GM18870 (cell line): ENCODE measurements at regions not wholly inside any gene's neighbourhood (a gene's known extent, or its start where the extent isn't known, plus 50 kb on each side); places are given as distances from the start of the nearest gene placed in this dataset.

Experiments
- ATAC-seq: cut with Tn5 transposase; IDR thresholded peaks from one replicate; pipeline ENCODE4 v1.9.1; 2021; ENCODE audit warnings: moderate library complexity; ENCODE audit not compliant: unreplicated experiment

DNA sequence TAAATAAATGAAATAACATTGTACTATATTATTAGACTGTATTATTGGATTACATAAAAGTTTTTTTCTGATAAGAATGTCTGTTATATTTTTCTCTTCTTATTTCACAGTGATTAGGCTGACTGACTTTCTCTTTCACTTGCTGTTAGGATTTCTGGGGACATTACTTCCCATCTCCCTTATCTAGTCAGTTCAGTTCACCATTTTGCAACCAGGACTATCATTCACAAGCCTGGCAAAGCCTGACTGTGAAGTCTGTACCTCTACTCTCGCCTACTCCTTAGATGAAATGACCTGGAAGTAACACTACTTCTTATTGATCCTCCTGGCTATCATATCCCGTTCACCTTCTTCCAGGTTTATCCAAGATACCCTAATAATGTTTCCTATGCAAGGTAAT, 676.6 kb downstream of the USP25 start:
- no peak for ATAC-seq

- no peak for ATAC-seq
These were observed 677.8 kb downstream of the USP25 start for GRCh38 chr21:16407403-16408240.

DNA sequence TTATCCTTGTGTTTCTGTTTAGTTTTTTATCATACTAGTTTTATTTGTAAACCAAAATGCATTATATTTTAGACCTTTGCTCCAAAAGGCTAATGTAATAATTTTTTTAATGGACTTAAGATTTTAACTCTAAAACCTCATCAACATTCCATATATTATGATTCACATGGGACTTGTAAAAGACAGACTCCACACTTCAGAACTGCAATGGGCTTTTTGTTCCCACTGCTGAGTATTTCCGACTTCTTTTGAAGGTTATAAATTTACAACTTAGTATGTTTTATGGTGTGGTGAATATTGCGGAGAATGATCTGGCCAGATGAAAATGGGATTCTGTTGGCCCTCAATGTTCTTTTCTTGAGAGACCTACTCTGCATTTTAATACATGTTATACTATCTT, 678.5 kb downstream of the USP25 start:
- no peak for ATAC-seq

- no peak for ATAC-seq
These were observed 679.6 kb downstream of the USP25 start for GRCh38 chr21:16409352-16409751.

GRCh38 chr21:16418226-16418625, 688.4 kb downstream of the USP25 start:
- no peak for ATAC-seq

DNA sequence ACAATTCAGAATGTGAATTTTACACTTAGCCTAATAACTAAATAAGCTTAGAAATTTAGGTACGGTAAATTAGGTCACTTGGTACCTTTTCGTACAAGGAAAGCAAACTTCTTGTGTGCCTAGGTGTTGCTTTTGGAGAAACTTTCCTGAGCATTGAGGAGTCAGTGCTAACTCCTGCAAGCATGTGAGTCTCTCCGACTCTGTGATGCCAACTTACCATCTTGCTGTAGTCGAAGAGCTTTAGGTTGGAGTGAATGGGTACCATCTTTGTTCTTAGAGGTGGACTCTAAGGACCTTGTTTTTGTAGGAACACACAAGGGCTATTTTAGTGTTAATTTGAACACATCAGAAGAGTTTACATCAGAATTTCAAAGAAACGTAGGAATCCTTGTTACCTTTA, 688.9 kb downstream of the USP25 start:
- ATAC-seq: no peak

DNA sequence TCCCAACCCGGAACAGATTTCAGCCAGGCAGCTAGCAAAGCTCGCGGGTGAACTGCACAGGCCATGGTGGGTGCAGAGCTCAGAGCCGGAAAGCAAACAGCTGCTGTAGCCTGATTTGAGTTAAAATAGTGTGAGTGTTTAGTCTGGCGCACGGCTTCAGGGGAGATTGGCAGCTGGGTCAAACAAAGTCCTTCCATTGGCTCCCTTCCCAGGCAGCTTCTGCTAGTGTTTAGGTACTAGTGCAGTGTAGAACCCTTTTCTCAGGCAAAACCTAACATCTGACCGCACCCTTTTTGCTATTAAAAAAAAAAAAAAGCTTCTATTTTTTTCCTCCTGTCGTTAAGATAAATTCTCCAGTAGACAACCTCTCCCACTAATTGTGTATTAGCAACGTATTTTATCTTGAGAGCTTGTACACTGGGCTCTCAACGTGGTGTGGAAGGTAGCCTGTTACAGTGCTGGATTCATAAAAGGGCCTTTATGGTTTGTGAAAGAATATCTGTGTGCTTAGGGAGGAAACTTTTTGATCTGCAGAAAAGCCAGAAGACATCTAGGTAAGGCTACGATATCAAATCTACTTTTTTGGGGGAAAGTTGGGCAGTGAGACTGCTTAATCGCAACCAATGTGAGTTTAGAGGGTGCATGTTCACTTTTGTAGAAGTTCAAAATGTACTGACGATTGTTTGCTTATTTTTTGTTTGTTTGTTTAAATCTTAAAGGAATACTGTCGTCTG, 689.6 kb downstream of the USP25 start:
- no peak for ATAC-seq

DNA sequence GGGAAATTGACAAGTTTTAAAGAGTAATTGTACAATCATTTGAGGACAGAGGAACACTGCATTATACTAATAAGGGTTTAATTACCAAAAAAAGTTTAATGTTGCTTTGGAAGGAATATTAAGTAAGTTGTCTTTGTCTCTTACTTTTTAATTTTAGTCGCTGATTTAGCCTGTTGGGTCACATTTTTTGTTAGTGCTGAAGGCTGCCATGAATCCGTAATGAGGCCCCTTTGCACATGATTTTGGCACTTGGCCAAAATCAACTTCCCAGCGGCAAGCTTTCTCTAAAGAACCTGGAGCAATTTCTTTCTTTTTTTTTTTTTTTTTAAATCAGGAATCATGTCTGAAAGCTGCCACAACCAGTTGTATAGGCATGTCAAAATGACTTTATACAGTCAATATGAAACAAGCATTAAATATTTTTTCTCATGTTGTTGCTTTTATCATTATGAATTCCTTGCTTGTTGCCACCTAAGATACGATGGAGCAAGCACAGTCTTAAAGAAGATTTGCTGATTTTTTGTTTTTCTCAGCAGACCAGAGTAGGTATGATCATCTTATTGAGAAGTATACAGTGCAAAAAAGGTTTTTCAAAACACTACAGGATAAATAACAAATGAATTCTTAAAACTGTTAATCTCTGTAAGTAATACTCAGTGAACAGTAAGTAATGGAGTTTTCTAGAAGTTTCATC, 690.4 kb downstream of the USP25 start:
- no peak for ATAC-seq

GRCh38 chr21:16421007-16421406, 691.2 kb downstream of the USP25 start:
- ATAC-seq: no peak

DNA sequence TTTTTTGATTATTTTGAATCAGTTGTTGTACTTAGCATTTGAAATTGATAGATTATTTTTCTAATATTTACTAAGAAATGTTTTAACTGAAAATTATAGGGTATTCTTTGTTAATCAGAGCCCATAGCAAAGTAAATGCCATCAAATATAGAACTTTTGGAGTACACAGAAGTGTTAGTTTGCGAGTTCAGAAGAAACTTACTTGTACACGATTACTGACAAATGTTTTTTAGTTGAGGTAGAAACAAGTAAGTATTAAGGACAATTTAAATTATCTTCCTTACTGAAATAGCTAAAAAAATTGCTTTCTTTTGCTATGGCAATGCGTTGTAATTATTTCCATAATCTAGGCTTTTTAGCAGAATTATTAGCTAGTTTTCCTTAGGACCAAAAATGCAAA, 692.2 kb downstream of the USP25 start:
- ATAC-seq: no peak

DNA sequence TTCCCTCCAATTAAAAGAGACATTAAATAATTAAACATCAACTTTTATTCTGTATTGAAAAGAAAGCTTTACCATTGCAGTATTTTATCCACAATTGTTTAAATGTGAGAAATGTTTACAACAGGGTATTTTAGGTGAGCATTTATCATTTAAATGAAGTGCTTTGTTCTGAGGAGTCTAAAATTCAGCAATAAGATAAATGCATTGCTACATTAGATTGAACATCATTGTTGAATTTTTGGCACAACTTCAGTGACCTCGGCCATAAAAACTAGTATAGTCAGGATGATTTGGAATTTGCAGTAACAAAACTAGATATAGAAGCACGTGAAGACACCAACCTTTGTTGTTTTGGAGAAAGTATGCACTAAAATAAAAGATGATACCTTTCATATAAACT, 692.9 kb downstream of the USP25 start:
- no peak for ATAC-seq

DNA sequence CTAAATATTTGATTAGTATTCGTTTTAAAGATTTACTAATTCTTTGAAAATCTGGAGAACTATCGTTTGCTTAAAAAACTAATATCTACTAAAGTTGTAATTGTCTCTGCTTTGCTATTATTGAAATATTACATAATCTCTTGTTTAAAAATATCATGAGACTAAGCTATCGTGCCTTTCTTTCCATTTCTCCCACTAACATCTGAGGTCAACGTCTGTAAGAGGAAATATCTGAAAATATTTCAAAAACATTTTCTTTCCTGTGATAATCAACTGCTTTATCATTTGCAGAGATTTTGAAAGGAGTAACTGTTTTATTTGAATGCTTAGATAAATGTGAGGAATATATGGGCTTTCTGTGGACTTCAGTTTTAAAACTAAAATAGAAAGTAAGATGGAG, 694.1 kb downstream of the USP25 start:
- ATAC-seq: no peak

DNA sequence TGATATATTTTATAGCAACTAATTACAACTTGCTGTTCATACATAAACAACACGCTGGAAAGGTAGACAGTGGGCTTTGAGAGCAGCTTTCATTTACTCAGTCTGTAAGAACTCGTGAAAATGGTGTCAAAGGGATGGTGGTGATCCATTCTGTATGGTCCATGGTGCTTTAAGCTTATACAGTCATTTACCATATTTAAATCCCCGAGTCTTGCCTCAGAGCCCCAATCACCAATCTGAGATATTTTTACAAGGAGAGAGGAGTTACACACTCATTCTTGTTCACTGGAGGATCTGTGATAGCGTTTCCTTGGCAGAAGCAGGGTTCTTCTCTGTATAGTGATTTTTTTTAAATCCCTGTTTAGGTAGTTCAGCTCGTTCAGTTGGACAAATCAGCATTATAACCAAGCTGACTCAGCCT, 694.6 kb downstream of the USP25 start:
- no peak for ATAC-seq

- no peak for ATAC-seq
These were observed 695.6 kb downstream of the USP25 start for GRCh38 chr21:16425376-16425775.

DNA sequence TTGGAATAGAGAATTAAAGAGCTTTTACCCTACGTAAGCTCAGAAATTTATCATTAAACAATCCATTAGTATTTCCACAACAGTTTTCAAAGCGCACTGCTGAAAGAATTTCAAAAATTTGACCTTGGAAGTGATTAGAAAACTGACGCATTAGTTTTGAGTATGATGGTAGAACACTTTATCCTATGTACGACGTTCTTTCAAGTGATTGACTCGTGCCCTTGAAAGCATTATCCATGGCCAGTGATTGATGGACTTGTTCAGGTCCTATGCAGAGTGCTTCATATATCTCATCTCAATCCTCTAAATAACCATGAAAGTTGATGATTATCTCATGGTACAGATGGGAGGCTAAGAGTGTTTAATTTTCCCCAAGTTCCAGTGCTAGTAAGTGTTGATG, 697.2 kb downstream of the USP25 start:
- ATAC-seq: no peak

DNA sequence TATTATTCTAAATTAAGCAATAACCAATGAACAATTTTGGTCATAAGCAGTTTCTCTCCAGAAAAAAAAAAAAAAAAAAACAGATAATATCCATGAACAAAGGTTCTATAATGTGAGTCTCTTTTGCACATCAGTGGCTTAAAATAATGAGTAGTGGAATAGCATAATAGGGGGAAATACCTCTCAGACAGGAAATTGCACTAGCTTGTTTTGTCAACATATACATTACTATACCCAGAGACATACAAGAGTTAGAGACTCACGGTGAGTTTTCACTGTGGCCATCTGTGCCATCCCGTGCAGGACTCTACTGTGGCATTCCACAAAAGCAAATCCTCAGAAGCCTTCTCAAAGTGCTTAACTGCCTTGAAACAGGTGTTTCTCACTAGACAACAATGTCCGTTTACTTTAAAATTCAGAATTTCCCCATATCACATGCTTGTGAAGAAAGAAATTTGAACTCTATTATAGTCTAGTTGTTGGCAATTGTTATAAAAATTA, 697.9 kb downstream of the USP25 start:
- ATAC-seq: no peak

- ATAC-seq: no peak
These were observed 707.8 kb downstream of the USP25 start for GRCh38 chr21:16437586-16437985.

- ATAC-seq: no peak
These were observed 709.0 kb downstream of the USP25 start for GRCh38 chr21:16438761-16439160.

GRCh38 chr21:16441789-16442188, 712.0 kb downstream of the USP25 start:
- no peak for ATAC-seq

- no peak for ATAC-seq
These were observed 724.6 kb downstream of the USP25 start for GRCh38 chr21:16454399-16454798.

GRCh38 chr21:16455526-16455925, 725.7 kb downstream of the USP25 start:
- no peak for ATAC-seq

DNA sequence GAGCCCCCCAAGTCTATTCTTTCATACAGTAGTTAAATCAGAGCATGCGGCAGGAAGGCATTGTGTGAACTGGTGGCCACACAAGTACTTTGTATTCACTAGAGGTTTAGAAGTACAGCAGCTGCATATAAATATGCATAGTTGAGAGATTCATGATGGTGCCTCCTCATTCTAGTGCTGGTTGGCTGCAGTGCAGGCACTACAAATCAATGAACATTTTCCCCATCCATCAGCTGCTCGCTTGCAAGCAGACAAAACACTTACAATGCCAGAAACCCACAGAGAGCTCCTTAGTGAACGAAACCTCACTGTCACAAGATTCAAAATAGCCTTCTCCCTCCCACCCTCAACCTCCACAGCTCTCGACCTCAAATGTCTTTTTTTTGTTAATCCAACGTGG, 726.2 kb downstream of the USP25 start:
- ATAC-seq: no peak
